OCI-LY1 (cell line): ENCODE measurements at regions not wholly inside any gene's neighbourhood (a gene's known extent, or its start where the extent isn't known, plus 50 kb on each side); places are given as distances from the start of the nearest gene placed in this dataset.

Source experiments
- EZH2 ChIP-seq: fragments of 200-600 bp; sonication (generic), shearing (Covaris generic); IDR thresholded peaks from 2 replicates; pipeline ENCODE4 v1.8.0; 2017; ENCODE audit warnings: borderline replicate concordance, mixed run types, mild to moderate bottlenecking, antibody characterized with exemption, low read length, moderate library complexity, mixed read lengths
- TF ChIP-seq, protein P1 (sequence below): fragments of 200-600 bp; sonication (generic), shearing (Covaris generic); IDR thresholded peaks from 2 replicates; pipeline ENCODE4 v1.5.1; 2017; ENCODE audit warnings: mild to moderate bottlenecking, antibody characterized with exemption, low read length, moderate library complexity, mixed read lengths

- TF ChIP-seq, protein P1, sequence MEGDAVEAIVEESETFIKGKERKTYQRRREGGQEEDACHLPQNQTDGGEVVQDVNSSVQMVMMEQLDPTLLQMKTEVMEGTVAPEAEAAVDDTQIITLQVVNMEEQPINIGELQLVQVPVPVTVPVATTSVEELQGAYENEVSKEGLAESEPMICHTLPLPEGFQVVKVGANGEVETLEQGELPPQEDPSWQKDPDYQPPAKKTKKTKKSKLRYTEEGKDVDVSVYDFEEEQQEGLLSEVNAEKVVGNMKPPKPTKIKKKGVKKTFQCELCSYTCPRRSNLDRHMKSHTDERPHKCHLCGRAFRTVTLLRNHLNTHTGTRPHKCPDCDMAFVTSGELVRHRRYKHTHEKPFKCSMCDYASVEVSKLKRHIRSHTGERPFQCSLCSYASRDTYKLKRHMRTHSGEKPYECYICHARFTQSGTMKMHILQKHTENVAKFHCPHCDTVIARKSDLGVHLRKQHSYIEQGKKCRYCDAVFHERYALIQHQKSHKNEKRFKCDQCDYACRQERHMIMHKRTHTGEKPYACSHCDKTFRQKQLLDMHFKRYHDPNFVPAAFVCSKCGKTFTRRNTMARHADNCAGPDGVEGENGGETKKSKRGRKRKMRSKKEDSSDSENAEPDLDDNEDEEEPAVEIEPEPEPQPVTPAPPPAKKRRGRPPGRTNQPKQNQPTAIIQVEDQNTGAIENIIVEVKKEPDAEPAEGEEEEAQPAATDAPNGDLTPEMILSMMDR = no peak
- no peak for TF ChIP-seq EZH2
Observed at GRCh38 chr20:18907353-18907752, 93.8 kb downstream of the SCP2D1 start.
